ENCODE measurements at regions not wholly inside any gene's neighbourhood (a gene's known extent, or its start where the extent isn't known, plus 50 kb on each side); places are given as distances from the start of the nearest gene placed in this dataset.
"Not testable (repeated sequence)": the region's sequence is repeated elsewhere in the genome, so short reads cannot be mapped to it uniquely, and the experiment has no call there.

- H3K4me1 ChIP-seq (ENCODE audit: insufficient read depth, low read length): no peaks in the 10 kb centered on the region
- no peaks in the 10 kb centered on the region for H3K36me3 ChIP-seq (ENCODE audit: insufficient read depth, low read length)
- H3K9me3 ChIP-seq (ENCODE audit: low read length): no peaks in the 10 kb centered on the region
- H3K27me3 ChIP-seq (ENCODE audit: control insufficient read depth in 1 of 2, insufficient read depth in 2 of 2, low read length in 2 of 2): no peaks in the 10 kb centered on the region
- H3K4me3 ChIP-seq (ENCODE audit: low read depth in 1 of 2, low read length in 2 of 2): no peak overlapping the region
- no peak overlapping the region for H3K27ac ChIP-seq (ENCODE audit: low read depth, low read length)
- H3K9ac ChIP-seq (ENCODE audit: low read length): no peak overlapping the region
Measured at GRCh38 chr15:69757186-69757585, 304.6 kb downstream of the RPLP1 start.

GRCh38 chr15:69758291-69758771, 305.7 kb downstream of the RPLP1 start:
- Histone ChIP-seq H3K36me3 (ENCODE audit: insufficient read depth, low read length) (no peaks in the 10 kb centered on the region), H3K9ac (ENCODE audit: low read length) (no peak overlapping the region), H3K4me3 (ENCODE audit: low read depth in 1 of 2, low read length in 2 of 2) (no peak overlapping the region), H3K9me3 (ENCODE audit: low read length) (no peaks in the 10 kb centered on the region), H3K4me1 (ENCODE audit: insufficient read depth, low read length) (no peaks in the 10 kb centered on the region), H3K27me3 (ENCODE audit: control insufficient read depth in 1 of 2, insufficient read depth in 2 of 2, low read length in 2 of 2) (no peaks in the 10 kb centered on the region), H3K27ac (ENCODE audit: low read depth, low read length) (no peak overlapping the region)

- Histone ChIP-seq H3K4me3 (ENCODE audit: low read depth in 1 of 2, low read length in 2 of 2) (no peak overlapping the region), H3K36me3 (ENCODE audit: insufficient read depth, low read length) (no peaks in the 10 kb centered on the region), H3K9me3 (ENCODE audit: low read length) (no peaks in the 10 kb centered on the region), H3K27me3 (ENCODE audit: control insufficient read depth in 1 of 2, insufficient read depth in 2 of 2, low read length in 2 of 2) (no peaks in the 10 kb centered on the region), H3K4me1 (ENCODE audit: insufficient read depth, low read length) (no peaks in the 10 kb centered on the region), H3K27ac (ENCODE audit: low read depth, low read length) (no peak overlapping the region), H3K9ac (ENCODE audit: low read length) (no peak overlapping the region)
Measured at GRCh38 chr15:69758810-69759790, 306.5 kb downstream of the RPLP1 start.

GRCh38 chr15:69760258-69760845, 307.7 kb downstream of the RPLP1 start:
- Histone ChIP-seq H3K27me3 (ENCODE audit: control insufficient read depth in 1 of 2, insufficient read depth in 2 of 2, low read length in 2 of 2) (no peaks in the 10 kb centered on the region), H3K36me3 (ENCODE audit: insufficient read depth, low read length) (no peaks in the 10 kb centered on the region), H3K4me3 (ENCODE audit: low read depth in 1 of 2, low read length in 2 of 2) (no peak overlapping the region), H3K27ac (ENCODE audit: low read depth, low read length) (no peak overlapping the region), H3K4me1 (ENCODE audit: insufficient read depth, low read length) (no peaks in the 10 kb centered on the region), H3K9ac (ENCODE audit: low read length) (no peak overlapping the region), H3K9me3 (ENCODE audit: low read length) (no peaks in the 10 kb centered on the region)

GRCh38 chr15:69760890-69761568, 308.4 kb downstream of the RPLP1 start:
- Histone ChIP-seq H3K4me3 (ENCODE audit: low read depth in 1 of 2, low read length in 2 of 2) (no peak overlapping the region), H3K4me1 (ENCODE audit: insufficient read depth, low read length) (no peaks in the 10 kb centered on the region), H3K9me3 (ENCODE audit: low read length) (no peaks in the 10 kb centered on the region), H3K27me3 (ENCODE audit: control insufficient read depth in 1 of 2, insufficient read depth in 2 of 2, low read length in 2 of 2) (no peaks in the 10 kb centered on the region), H3K27ac (ENCODE audit: low read depth, low read length) (no peak overlapping the region), H3K36me3 (ENCODE audit: insufficient read depth, low read length) (no peaks in the 10 kb centered on the region), H3K9ac (ENCODE audit: low read length) (no peak overlapping the region)

- no peaks in the 10 kb centered on the region for H3K36me3 ChIP-seq (ENCODE audit: insufficient read depth, low read length)
- no peaks in the 10 kb centered on the region for H3K9me3 ChIP-seq (ENCODE audit: low read length)
- no peak overlapping the region for H3K4me3 ChIP-seq (ENCODE audit: low read depth in 1 of 2, low read length in 2 of 2)
- H3K27me3 ChIP-seq (ENCODE audit: control insufficient read depth in 1 of 2, insufficient read depth in 2 of 2, low read length in 2 of 2): no peaks in the 10 kb centered on the region
- no peaks in the 10 kb centered on the region for H3K4me1 ChIP-seq (ENCODE audit: insufficient read depth, low read length)
- no peak overlapping the region for H3K27ac ChIP-seq (ENCODE audit: low read depth, low read length)
- no peak overlapping the region for H3K9ac ChIP-seq (ENCODE audit: low read length)
Measured at GRCh38 chr15:69762373-69763148, 309.9 kb downstream of the RPLP1 start.

GRCh38 chr15:69763831-69764230, 311.2 kb downstream of the RPLP1 start:
- Histone ChIP-seq H3K27ac (ENCODE audit: low read depth, low read length) (no peak overlapping the region), H3K27me3 (ENCODE audit: control insufficient read depth in 1 of 2, insufficient read depth in 2 of 2, low read length in 2 of 2) (no peaks in the 10 kb centered on the region), H3K4me1 (ENCODE audit: insufficient read depth, low read length) (no peaks in the 10 kb centered on the region), H3K9ac (ENCODE audit: low read length) (no peak overlapping the region), H3K36me3 (ENCODE audit: insufficient read depth, low read length) (no peaks in the 10 kb centered on the region), H3K9me3 (ENCODE audit: low read length) (no peaks in the 10 kb centered on the region), H3K4me3 (ENCODE audit: low read depth in 1 of 2, low read length in 2 of 2) (no peak overlapping the region)

GRCh38 chr15:69766156-69766555, 313.5 kb downstream of the RPLP1 start:
- Histone ChIP-seq H3K9me3 (ENCODE audit: low read length) (no peaks in the 10 kb centered on the region), H3K4me1 (ENCODE audit: insufficient read depth, low read length) (no peaks in the 10 kb centered on the region), H3K4me3 (ENCODE audit: low read depth in 1 of 2, low read length in 2 of 2) (no peak overlapping the region), H3K36me3 (ENCODE audit: insufficient read depth, low read length) (no peaks in the 10 kb centered on the region), H3K27me3 (ENCODE audit: control insufficient read depth in 1 of 2, insufficient read depth in 2 of 2, low read length in 2 of 2) (no peaks in the 10 kb centered on the region), H3K27ac (ENCODE audit: low read depth, low read length) (no peak overlapping the region), H3K9ac (ENCODE audit: low read length) (no peak overlapping the region)

GRCh38 chr15:69767191-69767590, 314.6 kb downstream of the RPLP1 start:
- Histone ChIP-seq H3K27me3 (ENCODE audit: control insufficient read depth in 1 of 2, insufficient read depth in 2 of 2, low read length in 2 of 2) (no peaks in the 10 kb centered on the region), H3K27ac (ENCODE audit: low read depth, low read length) (no peak overlapping the region), H3K36me3 (ENCODE audit: insufficient read depth, low read length) (no peaks in the 10 kb centered on the region), H3K9me3 (ENCODE audit: low read length) (no peaks in the 10 kb centered on the region), H3K4me3 (ENCODE audit: low read depth in 1 of 2, low read length in 2 of 2) (no peak overlapping the region), H3K9ac (ENCODE audit: low read length) (no peak overlapping the region), H3K4me1 (ENCODE audit: insufficient read depth, low read length) (no peaks in the 10 kb centered on the region)

- not testable (repeated sequence) for H3K36me3 ChIP-seq (ENCODE audit: insufficient read depth, low read length)
Measured at GRCh38 chr15:69769336-69769735, 316.7 kb downstream of the RPLP1 start.

GRCh38 chr15:69774258-69774657, 321.6 kb downstream of the RPLP1 start:
- H3K4me3 ChIP-seq (ENCODE audit: low read depth in 1 of 2, low read length in 2 of 2); H3K4me1 ChIP-seq (ENCODE audit: insufficient read depth, low read length); H3K36me3 ChIP-seq (ENCODE audit: insufficient read depth, low read length); H3K9ac ChIP-seq (ENCODE audit: low read length); H3K9me3 ChIP-seq (ENCODE audit: low read length); H3K27ac ChIP-seq (ENCODE audit: low read depth, low read length); H3K27me3 ChIP-seq (ENCODE audit: control insufficient read depth in 1 of 2, insufficient read depth in 2 of 2, low read length in 2 of 2): not testable (repeated sequence)

More at GRCh38 chr15:69769336-69769735, 316.7 kb downstream of the RPLP1 start:
- H3K4me3 ChIP-seq (ENCODE audit: low read depth in 1 of 2, low read length in 2 of 2); H3K9me3 ChIP-seq (ENCODE audit: low read length); H3K27ac ChIP-seq (ENCODE audit: low read depth, low read length); H3K4me1 ChIP-seq (ENCODE audit: insufficient read depth, low read length); H3K27me3 ChIP-seq (ENCODE audit: control insufficient read depth in 1 of 2, insufficient read depth in 2 of 2, low read length in 2 of 2); H3K9ac ChIP-seq (ENCODE audit: low read length): not testable (repeated sequence)

All from muscle layer of colon (tissue), 2 donors.